Thymus (tissue), 11 donors: ENCODE measurements at regions not wholly inside any gene's neighbourhood (a gene's known extent, or its start where the extent isn't known, plus 50 kb on each side); places are given as distances from the start of the nearest gene placed in this dataset.

Source experiments
- DNase-seq, 9 donors: peaks; one replicate each; pipeline ENCODE4 v3.0.0-alpha.2; 2013; ENCODE audit warnings: low spot score in 9 of 9, low read depth in 6 of 9, missing footprints in 1 of 9
- H3K27ac ChIP-seq, 2 donors: one replicate each; pipeline ENCODE4 v1.5.1; 2013; ENCODE audit warnings: control low read depth in 1 of 2, low read depth in 1 of 2, low read length in 1 of 2, mild to moderate bottlenecking in 1 of 2, moderate library complexity in 1 of 2
- H3K27me3 ChIP-seq, 2 donors: one replicate each; pipeline ENCODE4 v1.5.1; 2013; ENCODE audit warnings: low read length in 1 of 2; ENCODE audit not compliant: control insufficient read depth in 2 of 2, insufficient read depth in 1 of 2
- H3K36me3 ChIP-seq, 2 donors: one replicate each; pipeline ENCODE4 v1.5.1; 2013; ENCODE audit warnings: low read length in 1 of 2, mild to moderate bottlenecking in 1 of 2, moderate library complexity in 1 of 2; ENCODE audit not compliant: control insufficient read depth in 2 of 2, insufficient read depth in 2 of 2
- H3K4me1 ChIP-seq, 2 donors: one replicate each; pipeline ENCODE4 v1.5.1; 2013; ENCODE audit warnings: low read length in 2 of 2; ENCODE audit not compliant: control insufficient read depth in 2 of 2, insufficient read depth in 2 of 2
- H3K4me3 ChIP-seq, 2 donors: one replicate each; pipeline ENCODE4 v1.5.1; 2013; ENCODE audit warnings: low read length in 2 of 2, control low read depth in 1 of 2, mild to moderate bottlenecking in 1 of 2
- H3K9me3 ChIP-seq, 2 donors: one replicate each; pipeline ENCODE4 v1.5.1; 2013; ENCODE audit warnings: low read length in 1 of 2, mild to moderate bottlenecking in 1 of 2; ENCODE audit not compliant: control insufficient read depth in 2 of 2, insufficient read depth in 1 of 2
- WGBS: extraction: QIAGEN DNeasy Blood & Tissue Kit; methylation state at CpG from one replicate; pipeline ENCODE4 v1.1.7; 2013; 5-methylcytosine and 5-hydroxymethylcytosine counted together
- donor health status: healthy.

GRCh38 chr15:99906311-99906710 is 173.1 kb upstream of the LYSMD4 start:
- Histone ChIP-seq H3K4me1 (no peaks in the 10 kb centered on the region), H3K27me3 (no peaks in the 10 kb centered on the region), H3K9me3 (no peaks in the 10 kb centered on the region), H3K36me3 (no peaks in the 10 kb centered on the region), H3K27ac (no peak overlapping the region), H3K4me3 (no peak overlapping the region)
- DNase-seq, result no peak
- 94% methylated on average over 5 of the region's 5 CpGs for WGBS

- Histone ChIP-seq H3K4me3 (no peak overlapping the region), H3K4me1 (no peaks in the 10 kb centered on the region), H3K36me3 (no peaks in the 10 kb centered on the region), H3K27me3 (no peaks in the 10 kb centered on the region), H3K27ac (no peak overlapping the region), H3K9me3 (no peaks in the 10 kb centered on the region)
- no peak for DNase-seq
- 97% methylated on average over 1 of the region's 1 CpG for WGBS
These were observed 169.2 kb upstream of the LYSMD4 start for GRCh38 chr15:99902248-99902928.

- Histone ChIP-seq H3K9me3 (no peaks in the 10 kb centered on the region), H3K27me3 (no peaks in the 10 kb centered on the region), H3K4me3 (no peak overlapping the region), H3K27ac (no peak overlapping the region), H3K4me1 (no peaks in the 10 kb centered on the region), H3K36me3 (no peaks in the 10 kb centered on the region)
- WGBS, result 98% methylated on average over 4 of the region's 4 CpGs
- no peak for DNase-seq
These were observed 162.7 kb upstream of the LYSMD4 start for GRCh38 chr15:99895956-99896311.

GRCh38 chr15:99895189-99895955 is 162.1 kb upstream of the LYSMD4 start:
- Histone ChIP-seq H3K36me3 (no peaks in the 10 kb centered on the region), H3K4me1 (no peaks in the 10 kb centered on the region), H3K27me3 (no peaks in the 10 kb centered on the region), H3K27ac (no peak overlapping the region), H3K4me3 (no peak overlapping the region), H3K9me3 (no peaks in the 10 kb centered on the region)
- 95% methylated on average over 4 of the region's 4 CpGs for WGBS
- no peak for DNase-seq

- H3K36me3 ChIP-seq, result no peaks in the 10 kb centered on the region
- no peak for DNase-seq
- H3K4me3 ChIP-seq, result no peak overlapping the region
- no peaks in the 10 kb centered on the region for H3K9me3 ChIP-seq
- WGBS, result 98% methylated on average over 3 of the region's 3 CpGs
- no peak overlapping the region for H3K27ac ChIP-seq
- no peaks in the 10 kb centered on the region for H3K4me1 ChIP-seq
- H3K27me3 ChIP-seq, result no peaks in the 10 kb centered on the region
These were observed 145.6 kb upstream of the LYSMD4 start for GRCh38 chr15:99878835-99879234.

GRCh38 chr15:99873451-99873850 is 140.2 kb upstream of the LYSMD4 start:
- H3K27me3 ChIP-seq, result no peaks in the 10 kb centered on the region

GRCh38 chr15:99863550-99864198 is 130.4 kb upstream of the LYSMD4 start:
- Histone ChIP-seq H3K4me3 (no peak overlapping the region), H3K9me3 (no peaks in the 10 kb centered on the region), H3K27ac (no peak overlapping the region), H3K36me3 (no peaks in the 10 kb centered on the region), H3K27me3 (no peaks in the 10 kb centered on the region), H3K4me1 (no peaks in the 10 kb centered on the region)
- WGBS, result 96% methylated on average over 3 of the region's 3 CpGs
- DNase-seq, result no peak

More at GRCh38 chr15:99873451-99873850, 140.2 kb upstream of the LYSMD4 start:
- Histone ChIP-seq H3K4me1 (no peaks in the 10 kb centered on the region), H3K36me3 (no peaks in the 10 kb centered on the region), H3K27ac (no peak overlapping the region), H3K9me3 (no peaks in the 10 kb centered on the region), H3K4me3 (no peak overlapping the region)
- WGBS, result 95% methylated on average over 2 of the region's 2 CpGs
- no peak for DNase-seq

- H3K9me3 ChIP-seq, result no peaks in the 10 kb centered on the region
- H3K4me3 ChIP-seq, result no peak overlapping the region
- WGBS, result 99% methylated on average over 1 of the region's 1 CpG
- DNase-seq, result no peak
- no peaks in the 10 kb centered on the region for H3K36me3 ChIP-seq
- no peaks in the 10 kb centered on the region for H3K27me3 ChIP-seq
- no peak overlapping the region for H3K27ac ChIP-seq
- H3K4me1 ChIP-seq, result no peaks in the 10 kb centered on the region
These were observed 124.6 kb upstream of the LYSMD4 start for GRCh38 chr15:99857836-99858235.

GRCh38 chr15:99850517-99850916 is 117.3 kb upstream of the LYSMD4 start:
- no peak overlapping the region for H3K27ac ChIP-seq
- DNase-seq, result no peak
- no peaks in the 10 kb centered on the region for H3K27me3 ChIP-seq
- H3K9me3 ChIP-seq, result no peaks in the 10 kb centered on the region
- no peaks in the 10 kb centered on the region for H3K36me3 ChIP-seq
- no peaks in the 10 kb centered on the region for H3K4me1 ChIP-seq
- no peak overlapping the region for H3K4me3 ChIP-seq
- WGBS, result 100% methylated on average over 1 of the region's 1 CpG
